DOHH2 (cell line): ENCODE measurements at regions not wholly inside any gene's neighbourhood (a gene's known extent, or its start where the extent isn't known, plus 50 kb on each side); places are given as distances from the start of the nearest gene placed in this dataset.

Experiments used
- CTCF ChIP-seq: fragments of 200-600 bp; sonication (generic); IDR thresholded peaks from one replicate; pipeline ENCODE4 v1.5.1; 2014; ENCODE audit warnings: antibody characterized with exemption, mild to moderate bottlenecking, low read depth, low read length; ENCODE audit not compliant: poor library complexity, severe bottlenecking
- EZH2phosphoT487 ChIP-seq: fragments of 200-600 bp; sonication (generic); IDR thresholded peaks from 2 replicates; pipeline ENCODE4 v1.6.1; 2017; ENCODE audit warnings: borderline replicate concordance, mild to moderate bottlenecking, antibody characterized with exemption, low read length, moderate library complexity, mixed read lengths

GRCh38 chr2:49355611-49356010, 201.3 kb upstream of the FSHR start:
- TF ChIP-seq CTCF (no peak), EZH2phosphoT487 (no peak)
